T follicular helper cell (primary cell): ENCODE measurements at regions not wholly inside any gene's neighbourhood (a gene's known extent, or its start where the extent isn't known, plus 50 kb on each side); places are given as distances from the start of the nearest gene placed in this dataset.
"Not testable (repeated sequence)": the region's sequence is repeated elsewhere in the genome, so short reads cannot be mapped to it uniquely, and the experiment has no call there.

Source experiments
- DNase-seq: peaks from one replicate; pipeline ENCODE4 v3.0.0-alpha.2; 2020; ENCODE audit warnings: low read depth

DNA sequence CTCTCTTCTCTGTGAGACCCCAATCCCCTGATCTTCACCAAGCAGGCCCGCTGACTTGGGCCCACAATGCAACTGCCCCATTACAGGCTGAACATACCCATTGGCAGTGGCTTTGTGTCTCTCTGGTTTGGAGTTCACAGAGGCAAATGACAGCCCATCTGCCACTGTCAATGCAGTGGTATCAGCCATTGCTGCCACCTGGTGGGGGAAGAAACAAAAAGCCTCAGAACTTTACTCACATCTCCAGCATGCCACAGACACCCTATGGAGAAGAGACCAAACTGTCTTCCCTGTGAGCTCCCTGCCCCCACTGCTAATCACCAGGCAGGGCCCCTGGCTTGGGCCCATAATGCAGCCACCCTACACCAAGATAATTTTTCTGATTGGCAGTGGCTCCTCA, 729.3 kb upstream of the ACTRT1 start:
- DNase-seq = peak; percentile 11

DNA sequence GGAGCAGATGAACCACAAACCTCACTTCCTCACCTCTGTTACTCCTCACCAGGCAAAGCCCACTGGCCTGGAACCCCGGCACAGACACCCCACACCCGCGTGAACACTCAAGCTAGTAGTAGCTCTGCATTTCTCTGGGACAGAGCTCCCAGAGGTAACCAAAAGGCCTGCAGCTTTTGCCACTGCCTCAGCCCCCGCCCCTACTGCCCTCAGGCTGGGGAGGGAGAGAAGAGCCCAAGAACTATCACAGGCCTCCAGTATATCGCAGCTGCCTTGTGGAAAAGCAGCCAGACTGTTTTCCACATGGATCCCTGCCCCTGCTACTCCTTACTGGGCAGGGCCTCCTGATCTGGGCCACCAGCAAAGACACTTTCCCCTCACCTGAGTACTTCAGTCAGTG, 728.7 kb upstream of the ACTRT1 start:
- DNase-seq = no peak

- DNase-seq = no peak
These were observed 717.3 kb upstream of the ACTRT1 start for GRCh38 chrX:128769495-128769894.

DNA sequence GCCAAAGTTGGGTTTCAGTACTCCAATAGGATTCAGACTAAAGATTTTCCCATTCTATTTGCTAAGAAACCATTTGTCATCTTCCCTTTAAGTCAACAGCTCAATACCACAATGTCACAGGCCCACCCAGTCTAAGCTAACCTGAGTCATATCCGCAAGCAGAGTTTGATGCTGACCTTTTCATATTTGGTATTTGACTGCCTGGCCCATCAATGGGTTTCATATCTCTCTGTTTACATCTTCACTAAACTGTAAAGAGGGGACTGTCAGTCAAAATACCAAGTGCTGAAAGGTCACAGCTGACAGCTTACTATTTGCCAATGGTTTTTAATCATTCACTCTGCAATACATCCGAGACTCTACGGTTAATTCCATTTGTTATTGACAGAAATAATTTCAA, 707.5 kb upstream of the ACTRT1 start:
- no peak for DNase-seq

DNA sequence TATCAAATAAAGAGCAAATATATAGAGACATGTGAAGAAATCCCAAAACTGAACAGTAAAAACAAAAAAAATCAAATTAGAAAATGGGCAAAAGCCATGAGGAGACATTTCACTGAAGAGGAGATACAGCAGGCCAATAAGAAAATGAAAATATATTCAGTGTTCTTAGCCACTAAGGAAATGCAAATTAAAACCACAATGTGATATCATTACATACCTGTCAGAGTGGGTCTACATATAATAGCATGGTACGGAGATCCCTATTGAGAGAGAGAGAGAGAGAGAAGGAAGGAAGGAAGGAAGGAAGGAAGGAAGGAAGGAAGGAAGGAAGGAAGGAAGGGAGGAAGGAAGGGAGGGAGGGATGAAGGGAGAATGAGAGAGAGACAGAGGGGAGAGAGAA, 707.0 kb upstream of the ACTRT1 start:
- DNase-seq = no peak

GRCh38 chrX:128754130-128754529, 701.9 kb upstream of the ACTRT1 start:
- no peak for DNase-seq

DNA sequence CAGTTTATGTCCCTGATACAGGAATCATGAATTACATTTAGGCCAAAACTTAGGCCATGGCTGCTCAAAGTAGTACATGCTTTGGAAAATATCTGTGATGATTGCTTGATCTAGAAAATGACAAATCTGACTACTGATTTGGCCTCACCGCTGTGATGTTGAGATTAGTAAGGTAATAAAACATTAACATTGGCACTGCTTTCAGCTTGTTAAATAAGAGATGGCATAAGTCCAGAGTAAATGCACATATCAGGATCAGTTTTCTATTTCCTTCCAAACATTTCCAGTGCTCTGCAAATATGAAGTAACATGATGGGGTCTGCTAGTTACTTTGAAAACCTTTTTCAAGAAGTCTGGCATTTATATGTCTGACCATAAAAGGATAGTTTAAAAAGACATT, 687.3 kb upstream of the ACTRT1 start:
- no peak for DNase-seq

DNA sequence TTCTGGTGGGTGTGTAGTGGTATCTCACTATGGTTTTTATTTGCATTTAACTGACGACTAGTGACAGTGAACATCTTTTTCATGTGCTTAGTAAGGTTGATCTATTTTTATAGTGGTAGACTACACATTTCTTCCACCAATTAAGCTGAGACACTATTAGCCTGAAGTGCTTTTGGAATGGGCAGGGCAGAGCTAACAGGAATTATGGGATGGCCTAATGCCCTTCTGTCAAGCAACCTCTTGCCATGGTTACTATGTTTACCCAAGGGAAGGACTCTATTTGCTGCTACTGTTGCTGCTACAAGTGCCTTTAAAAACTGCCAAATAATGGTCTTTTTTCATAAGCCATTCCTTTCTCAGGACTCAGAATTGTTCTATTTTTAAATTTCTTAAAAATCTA, 676.7 kb upstream of the ACTRT1 start:
- no peak for DNase-seq

- DNase-seq = no peak
These were observed 665.7 kb upstream of the ACTRT1 start for GRCh38 chrX:128717635-128718578.

- DNase-seq = no peak
These were observed 662.2 kb upstream of the ACTRT1 start for GRCh38 chrX:128714425-128714824.

DNA sequence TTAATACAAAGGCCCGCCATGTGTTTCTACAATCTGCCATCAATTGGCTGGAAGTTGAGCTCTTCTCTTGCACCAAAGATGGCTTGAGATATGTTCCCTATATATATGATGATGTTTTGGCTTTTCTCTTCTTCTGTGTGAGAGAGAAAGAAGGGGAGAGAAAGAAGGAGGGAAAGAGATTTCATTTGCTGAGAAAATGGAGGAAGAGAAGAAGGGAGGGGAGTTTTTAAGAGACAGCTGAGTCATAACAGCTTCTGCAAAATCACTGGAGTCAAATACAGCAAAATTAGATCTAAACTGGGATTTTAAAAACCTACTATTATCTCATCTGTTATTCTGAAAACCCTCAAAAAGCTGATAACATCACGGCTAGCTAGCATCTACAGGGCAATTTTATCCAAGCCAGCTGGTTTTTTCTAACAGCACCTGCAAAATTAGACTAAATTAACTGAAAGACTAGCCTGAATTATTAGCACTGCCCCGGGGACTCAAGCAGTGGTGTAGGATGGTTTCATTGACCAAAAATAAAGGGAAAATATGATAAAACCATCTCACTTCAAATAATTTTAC, 647.6 kb upstream of the ACTRT1 start:
- no peak for DNase-seq

DNA sequence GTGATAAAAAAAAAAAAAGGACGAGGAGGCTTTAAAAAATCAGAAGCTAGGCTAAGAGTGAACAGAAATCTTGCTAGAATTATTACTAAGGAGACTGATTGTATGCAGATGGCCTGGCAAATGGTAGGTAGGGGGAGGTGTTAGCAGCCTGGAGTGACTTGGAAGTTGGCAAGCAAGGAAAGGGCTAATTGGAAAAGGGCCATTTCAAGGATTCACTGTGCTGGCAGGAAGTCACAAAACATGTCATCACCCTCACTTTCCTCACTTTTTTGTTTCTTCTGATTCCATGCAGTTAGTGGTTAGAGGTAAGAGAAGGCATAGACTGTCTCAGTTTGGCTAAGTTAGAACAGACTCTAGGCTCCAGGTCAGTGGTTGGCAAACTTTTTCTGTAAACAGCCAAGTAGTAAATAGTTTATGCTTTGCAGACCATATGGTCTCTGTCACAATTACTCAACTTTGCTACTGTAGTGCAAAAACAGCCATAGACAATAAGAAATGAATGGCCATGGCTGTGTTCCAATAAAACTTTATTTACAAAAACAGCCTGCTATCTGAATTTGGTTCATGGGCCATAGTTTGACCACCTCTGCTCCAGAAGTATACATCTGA, 646.5 kb upstream of the ACTRT1 start:
- DNase-seq = no peak

DNA sequence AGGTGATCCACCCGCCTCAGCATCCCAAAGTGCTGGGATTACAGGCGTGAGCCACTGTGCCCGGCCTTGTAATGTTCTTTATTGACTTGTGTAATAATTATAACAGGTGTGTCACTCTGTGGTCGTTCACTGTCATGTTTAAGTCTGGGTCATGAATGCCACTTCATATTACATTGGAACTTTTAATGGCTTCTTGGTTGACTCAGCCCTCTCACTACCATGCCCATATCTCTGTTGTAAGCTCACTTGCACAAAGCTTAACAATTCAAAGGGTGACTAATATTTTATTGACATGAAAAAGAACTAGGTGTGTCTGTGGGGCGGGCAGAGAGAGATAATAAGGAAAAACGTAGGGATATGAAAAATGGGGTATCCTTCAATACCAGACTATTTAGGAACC, 639.7 kb upstream of the ACTRT1 start:
- DNase-seq = no peak

DNA sequence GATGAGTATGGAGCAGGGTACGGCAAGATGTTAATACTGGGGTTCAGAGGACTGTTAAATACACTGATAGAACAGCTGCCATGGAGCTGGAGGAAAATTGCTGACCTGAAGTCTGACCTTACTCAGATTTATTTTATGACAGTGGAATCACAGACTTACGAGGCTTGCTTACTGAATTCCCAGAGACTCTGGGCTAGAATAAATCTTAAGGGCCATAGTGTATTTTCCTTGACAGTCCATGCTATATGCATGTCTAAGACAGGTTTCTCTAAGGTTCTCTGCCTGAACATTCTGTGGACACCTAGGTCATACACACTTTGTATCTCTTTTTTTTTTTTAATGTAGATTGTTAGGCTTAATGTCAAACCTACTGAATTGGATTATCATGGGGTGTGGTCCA, 633.2 kb upstream of the ACTRT1 start:
- DNase-seq = no peak

DNA sequence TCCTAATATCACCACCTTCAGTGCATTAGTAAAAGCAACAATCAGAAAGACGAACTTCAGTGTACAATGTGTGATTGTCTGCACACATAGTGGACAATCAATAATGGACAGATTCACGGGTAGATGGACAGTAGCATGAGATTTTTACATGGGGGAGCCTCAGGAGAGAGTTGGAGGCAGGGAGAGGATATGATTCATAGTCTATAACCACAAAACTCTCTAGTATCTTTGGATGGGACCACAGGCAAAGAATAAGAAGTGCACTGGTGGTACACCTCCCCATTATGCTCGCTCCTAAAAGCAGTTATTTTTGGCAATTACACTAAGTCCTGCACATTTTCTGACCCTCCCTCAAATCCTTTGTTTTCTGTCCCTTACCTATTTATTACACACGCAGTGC, 624.4 kb upstream of the ACTRT1 start:
- DNase-seq = no peak

DNA sequence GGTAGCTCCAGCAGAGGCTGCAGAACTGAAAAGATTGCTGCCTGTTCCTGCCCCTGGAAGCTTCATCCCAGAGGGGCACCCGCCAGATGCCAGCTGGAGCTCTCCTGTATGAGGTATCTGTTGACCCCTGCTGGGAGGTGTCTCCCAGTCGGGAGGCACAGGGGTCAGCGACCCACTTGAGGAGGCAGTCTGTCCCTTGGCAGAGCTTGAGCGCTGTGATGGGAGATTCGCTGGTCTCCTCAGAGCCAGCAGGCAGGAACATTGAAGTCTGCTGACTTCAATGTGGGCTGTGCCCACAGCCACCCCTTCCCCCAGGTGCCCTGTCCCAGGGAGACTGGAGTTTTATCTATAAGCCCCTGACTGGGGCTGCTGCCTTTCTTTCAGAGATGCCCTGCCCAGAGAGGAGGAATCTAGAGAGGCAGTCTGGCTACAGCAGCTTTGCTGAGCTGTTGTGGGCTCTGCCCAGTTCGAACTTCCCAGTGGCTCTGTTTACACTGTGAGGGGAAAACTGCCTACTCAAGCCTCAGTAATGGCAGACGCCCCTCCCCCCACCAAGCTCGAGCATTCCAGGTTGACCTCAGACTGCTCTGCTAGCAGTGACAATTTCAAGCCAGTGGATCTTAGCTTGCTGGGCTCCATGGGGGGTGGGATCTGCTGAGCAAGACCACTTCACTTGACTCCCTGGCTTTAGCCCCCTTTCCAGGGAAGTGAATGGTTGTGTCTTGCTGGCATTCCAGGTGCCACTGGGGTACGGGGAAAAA, 622.3 kb upstream of the ACTRT1 start:
- not testable (repeated sequence) for DNase-seq

- DNase-seq = no peak
These were observed 612.0 kb upstream of the ACTRT1 start for GRCh38 chrX:128664211-128664610.

GRCh38 chrX:128653524-128654060, 601.4 kb upstream of the ACTRT1 start:
- no peak for DNase-seq

- no peak for DNase-seq
These were observed 598.1 kb upstream of the ACTRT1 start for GRCh38 chrX:128650326-128650725.

- DNase-seq = no peak
These were observed 582.6 kb upstream of the ACTRT1 start for GRCh38 chrX:128634754-128635153.

GRCh38 chrX:128623361-128623760, 571.2 kb upstream of the ACTRT1 start:
- no peak for DNase-seq

- no peak for DNase-seq
These were observed 570.1 kb upstream of the ACTRT1 start for GRCh38 chrX:128622296-128622695.
